ENCODE measurements at regions not wholly inside any gene's neighbourhood (a gene's known extent, or its start where the extent isn't known, plus 50 kb on each side); places are given as distances from the start of the nearest gene placed in this dataset.

DNA sequence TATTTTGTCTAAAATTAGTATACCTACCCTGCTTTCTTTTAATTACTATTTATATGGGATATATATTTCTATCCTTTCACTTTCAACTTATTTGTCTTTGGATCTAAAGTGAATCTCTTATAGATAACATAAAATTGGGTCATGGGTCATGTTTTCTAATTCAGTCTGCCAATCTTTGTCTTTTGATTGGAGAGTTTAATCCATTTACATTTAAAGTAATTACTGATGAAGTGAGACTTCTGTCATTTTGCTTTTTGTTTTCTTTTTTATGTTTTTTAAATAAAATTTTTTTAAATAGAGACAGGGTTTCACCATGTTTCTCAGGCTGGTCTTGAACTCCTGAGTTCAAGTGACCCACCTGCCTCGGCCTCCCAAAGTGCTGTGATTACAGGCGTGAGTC, 50.5 kb upstream of the PRDM1 start:
- DNase-seq (ENCODE audit: low read depth in 2 of 3, low spot score in 1 of 3), result no peak

DNA sequence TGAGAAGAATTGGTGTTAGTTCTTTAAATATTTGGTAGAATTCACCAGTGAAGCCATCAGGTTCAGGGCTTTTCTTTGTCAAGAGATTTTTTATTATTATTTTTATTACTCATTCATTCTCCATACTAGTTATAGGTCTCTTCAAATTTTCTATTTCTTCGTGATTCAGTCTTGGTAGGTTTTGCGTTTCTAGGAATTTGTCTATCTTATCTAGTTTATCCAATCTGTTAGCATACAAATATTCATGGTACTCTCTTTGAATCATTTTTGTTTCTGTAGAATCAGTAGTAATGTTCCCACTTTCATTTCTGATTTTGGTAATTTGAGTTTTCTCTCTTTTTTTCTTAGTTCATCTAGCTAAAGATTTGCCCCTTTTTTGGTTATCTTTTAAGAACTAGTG, 52.3 kb upstream of the PRDM1 start:
- DNase-seq (ENCODE audit: low read depth in 2 of 3, low spot score in 1 of 3), result no peak

DNA sequence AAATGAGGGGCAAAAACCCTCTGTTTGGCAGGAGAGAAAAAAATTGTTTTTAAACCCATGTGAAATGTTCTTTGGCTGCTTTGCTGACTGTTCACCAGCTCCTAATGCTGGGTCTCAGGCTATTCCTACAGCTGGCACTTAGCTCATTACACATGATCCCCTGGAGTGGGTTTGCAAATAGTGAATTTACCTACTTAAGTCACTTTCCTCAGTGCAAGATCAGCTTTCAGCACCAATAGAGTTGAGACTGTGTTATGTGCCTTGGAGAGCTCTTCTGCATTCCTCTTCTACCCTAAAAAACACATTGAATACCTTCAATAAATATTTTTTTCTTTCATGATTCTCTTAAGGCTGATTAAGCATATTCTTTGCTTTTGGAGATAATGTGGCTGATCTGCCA, 58.4 kb upstream of the PRDM1 start:
- DNase-seq (ENCODE audit: low read depth in 2 of 3, low spot score in 1 of 3), result no peak

DNA sequence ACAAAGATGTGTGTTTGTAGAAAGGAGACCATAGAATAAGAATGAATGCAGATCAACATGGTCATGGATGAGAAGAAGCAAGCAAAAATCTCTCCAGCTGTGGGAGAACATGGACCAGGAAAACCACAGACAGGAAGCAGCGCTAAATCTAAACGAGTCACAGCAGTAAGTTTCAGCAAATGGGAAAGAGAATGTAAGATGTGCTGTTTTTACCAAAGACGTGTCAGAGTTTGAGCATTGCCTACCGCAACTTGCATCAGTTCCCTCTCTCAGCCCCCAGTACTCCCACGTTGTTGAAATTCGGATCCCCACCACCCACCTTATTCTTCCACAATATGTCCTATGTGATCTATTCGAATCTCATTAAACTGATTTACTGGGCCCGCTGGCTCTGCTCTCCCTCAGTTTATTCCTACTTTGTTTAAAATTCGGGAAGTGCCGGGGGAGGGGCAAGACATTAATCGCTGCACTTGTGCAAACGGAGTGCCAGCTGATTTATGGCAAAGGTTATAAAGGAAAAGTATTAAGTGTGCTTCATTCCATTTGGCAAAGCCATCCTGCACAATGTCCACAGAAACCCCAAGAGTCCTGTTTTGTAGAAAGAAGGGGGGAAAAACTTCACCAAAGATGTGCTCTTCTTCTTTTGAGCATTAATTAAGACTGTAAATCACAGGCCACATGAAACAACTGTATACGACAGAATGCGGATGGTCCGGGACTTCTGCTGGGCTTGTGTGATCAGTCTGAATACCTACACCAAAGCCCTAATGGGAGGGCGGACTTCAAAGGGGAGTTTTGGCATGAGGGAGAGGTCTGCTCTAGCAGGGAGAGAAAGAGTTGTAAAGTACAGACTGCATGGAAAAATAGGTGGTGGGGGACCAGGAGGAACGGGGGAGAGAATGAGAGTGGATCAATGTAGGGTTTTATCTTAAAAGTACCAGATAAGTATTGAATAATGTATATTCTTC, 59.1 kb upstream of the PRDM1 start:
- DNase-seq (ENCODE audit: low read depth in 2 of 3, low spot score in 1 of 3), result no peak

DNA sequence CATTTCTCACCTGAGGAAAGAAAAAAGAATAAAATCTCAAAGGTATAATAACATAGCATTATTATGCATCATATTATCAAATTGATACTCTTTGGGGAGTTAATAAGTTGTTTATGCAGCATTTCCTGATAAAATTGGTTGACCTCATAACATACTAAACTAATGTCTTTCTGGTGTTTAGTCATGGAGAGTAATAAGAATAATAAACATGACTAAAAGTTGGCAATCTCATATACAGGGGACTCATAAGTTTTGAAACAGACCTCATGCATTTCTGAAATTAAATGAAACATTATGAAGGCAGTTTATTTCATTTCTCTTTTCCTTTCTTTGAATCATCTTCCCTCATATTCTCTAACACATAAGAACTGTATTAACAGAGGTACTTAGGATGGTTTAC, 60.5 kb upstream of the PRDM1 start:
- no peak for DNase-seq (ENCODE audit: low read depth in 2 of 3, low spot score in 1 of 3)

DNA sequence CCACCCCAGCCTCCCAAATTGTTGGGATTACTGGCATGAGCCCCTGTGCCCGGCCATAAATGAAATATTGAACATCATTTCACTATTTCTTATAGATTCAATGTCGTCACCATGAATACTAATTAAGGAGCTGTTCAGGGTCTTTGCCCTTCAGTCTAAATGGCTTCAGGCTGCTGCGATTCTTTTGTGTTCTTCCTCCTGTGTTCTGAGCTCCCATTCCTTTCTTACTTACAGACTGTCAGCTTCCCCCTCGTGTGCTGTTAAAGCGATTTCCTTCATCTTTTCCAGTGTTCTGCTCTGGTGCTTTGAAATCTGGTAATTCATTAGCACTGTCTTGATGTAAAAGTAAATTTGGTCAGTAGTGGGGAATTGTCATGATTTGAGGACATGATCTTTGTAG, 63.3 kb upstream of the PRDM1 start:
- no peak for DNase-seq (ENCODE audit: low read depth in 2 of 3, low spot score in 1 of 3)

DNA sequence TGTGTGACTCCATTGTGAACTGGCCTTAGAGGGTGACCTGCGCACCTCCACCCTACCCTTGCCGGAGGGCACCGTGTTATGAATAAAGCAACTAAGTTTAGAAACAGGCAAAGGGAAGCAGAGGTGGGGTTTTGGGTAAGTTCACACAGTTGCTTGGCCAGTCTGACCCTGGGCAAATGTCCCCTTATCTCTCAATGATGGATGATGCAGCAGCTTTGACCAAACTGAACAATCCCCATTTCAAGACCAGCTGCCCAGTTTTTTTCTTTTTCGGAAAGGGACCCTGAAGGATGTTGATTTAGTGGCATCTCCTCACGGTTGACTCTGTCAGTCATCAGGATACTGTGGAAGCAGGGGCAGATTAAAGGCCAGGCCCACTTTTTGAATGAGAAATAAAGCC, 68.7 kb upstream of the PRDM1 start:
- DNase-seq (ENCODE audit: low read depth in 2 of 3, low spot score in 1 of 3), result no peak

DNA sequence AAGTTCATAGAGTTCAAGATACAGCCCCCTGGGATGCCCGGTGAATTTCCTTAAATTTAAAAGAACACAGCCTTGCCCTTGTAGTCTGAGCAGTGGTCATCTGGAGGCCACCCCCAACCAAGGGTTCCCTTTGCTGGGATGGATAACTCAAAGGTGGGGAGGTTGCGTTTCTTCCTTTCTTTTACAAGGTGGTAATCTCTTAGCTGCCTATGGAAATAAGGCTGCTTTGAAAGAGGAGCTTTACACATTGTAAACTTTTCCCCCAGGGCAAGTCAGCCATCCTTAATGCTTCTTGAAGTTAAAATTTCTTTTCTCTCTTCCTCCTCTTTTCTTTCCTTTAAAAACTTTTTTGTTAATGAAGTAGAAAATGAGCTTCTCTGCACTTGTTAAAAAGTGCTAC, 71.2 kb upstream of the PRDM1 start:
- DNase-seq (ENCODE audit: low read depth in 2 of 3, low spot score in 1 of 3), result no peak

DNA sequence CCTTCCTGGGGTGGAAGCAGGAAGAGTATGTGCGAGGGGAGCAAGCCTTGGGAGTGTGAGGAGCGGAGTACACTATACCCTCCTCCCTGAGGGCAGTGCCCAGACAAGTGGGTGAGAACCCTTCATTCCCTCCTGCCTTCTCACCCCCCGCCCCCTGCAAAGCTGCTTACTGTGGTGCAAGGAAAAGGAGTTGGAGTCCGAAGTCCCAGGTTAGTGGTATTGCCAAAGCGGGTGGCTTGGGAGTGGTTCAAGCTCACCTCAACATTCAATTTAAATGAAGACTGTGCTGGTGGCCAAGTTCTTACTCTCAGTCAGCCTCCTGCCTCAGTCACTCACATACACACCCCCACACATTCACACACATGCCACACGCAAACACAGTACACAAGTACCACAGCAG, 74.7 kb upstream of the PRDM1 start:
- no peak for DNase-seq (ENCODE audit: low read depth in 2 of 3, low spot score in 1 of 3)

DNA sequence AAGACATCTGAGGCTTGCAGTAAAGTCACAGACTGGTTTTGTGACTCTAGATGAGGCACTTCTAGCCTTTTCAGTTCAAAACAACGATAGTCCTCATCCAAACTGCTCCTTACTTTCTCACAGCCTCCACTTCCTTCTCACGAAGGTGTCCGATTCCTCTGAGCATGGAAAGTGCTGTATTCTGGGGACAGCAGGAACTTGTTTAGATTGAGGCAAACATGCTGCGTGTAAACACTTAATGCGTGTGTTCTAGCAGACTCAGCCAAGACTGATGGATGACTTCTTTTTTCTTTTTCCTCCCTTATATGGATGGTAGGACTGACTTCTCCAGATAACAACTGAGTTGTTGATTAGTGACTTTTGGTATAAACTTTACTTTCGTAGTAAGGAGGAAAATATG, 80.2 kb upstream of the PRDM1 start:
- no peak for DNase-seq (ENCODE audit: low read depth in 2 of 3, low spot score in 1 of 3)

DNA sequence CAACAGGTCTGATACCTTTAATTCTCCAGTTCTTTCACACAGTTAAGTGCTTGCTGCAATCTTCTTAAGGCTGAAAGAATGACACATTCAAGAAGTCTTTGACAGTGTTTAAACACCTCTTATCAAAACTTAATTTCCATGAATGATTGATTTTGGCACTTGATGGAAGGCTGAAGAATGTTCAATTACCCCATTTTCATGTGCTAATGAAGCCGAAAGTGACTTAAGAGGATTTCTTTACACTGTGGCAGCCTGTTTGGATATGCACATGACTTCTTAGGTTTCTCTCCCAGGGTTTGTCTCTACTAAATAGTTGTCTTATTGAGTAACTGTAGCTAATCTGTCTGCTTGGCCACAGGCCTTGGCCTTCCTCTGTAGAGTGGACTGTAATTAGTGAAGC, 81.1 kb upstream of the PRDM1 start:
- no peak for DNase-seq (ENCODE audit: low read depth in 2 of 3, low spot score in 1 of 3)

DNA sequence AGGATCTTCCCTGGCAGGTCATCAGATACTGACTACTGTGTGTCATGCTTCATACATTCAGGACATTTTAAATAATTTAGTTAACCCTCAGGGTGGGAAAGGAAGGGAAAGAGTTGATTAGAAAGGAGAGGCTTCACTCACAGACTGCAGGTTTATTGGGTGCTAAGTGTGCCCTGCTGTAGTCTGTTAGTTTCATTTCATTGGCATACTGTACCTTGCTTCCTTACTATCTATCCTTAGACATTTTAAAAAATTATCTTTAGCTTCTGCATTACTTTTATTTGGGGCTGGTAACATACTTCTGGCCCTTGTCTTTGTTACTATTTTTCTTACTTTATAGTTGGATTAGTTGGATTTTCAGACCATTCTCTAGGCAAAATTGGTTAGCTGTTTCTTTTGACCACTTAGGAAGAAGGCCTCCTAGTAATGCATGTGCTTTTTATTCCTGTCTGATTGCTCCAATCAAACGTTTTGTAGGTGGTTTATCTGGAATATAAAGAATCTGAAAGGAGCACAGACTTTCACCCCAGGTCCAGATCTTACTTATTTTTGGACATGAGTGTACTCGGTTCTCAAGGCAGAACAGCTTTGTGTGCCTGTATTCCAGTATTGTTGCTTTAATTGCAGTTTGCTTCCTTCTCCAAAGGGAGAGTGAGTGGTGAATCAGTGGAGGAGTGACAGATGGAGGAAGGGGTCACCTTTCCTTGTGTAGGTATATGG, 82.7 kb upstream of the PRDM1 start:
- DNase-seq (ENCODE audit: low read depth in 2 of 3, low spot score in 1 of 3), result no peak

DNA sequence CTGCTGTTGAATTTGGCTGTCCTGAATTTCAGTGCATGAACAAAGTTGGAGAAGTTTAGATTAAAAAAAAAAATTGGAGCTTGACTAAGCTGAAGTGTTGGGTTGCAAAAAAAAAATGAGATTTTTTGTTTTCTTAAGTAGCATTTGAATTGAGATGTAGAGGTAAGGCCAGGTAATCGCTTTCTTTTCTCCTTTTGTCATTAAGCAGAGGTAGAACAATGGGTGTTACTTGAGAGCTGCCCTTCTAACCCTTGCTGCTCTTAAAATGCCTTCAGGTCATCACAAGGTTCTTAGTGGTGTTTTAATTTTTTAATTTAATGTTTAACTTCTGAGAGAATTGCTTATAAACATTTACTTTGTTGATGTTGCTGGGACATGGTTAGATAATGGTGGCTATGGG, 84.1 kb upstream of the PRDM1 start:
- no peak for DNase-seq (ENCODE audit: low read depth in 2 of 3, low spot score in 1 of 3)

DNA sequence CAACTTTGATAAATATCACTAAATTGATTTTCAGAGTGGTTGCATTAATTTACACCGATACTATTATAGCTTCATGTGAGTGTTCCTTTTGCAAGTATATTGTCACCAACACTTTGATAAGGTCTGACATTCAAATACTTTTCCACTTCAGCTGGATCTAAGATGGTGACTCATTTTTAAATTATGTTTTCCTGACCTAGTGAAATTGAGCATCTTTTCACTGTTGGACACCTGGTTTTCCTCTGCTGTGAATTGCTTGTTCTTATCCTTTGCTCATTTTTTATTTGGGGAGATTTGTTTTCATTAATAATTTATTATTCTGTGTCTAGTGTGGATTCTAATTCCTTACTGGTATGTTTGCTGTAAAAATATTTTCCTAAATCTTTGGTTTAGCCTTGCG, 85.2 kb upstream of the PRDM1 start:
- no peak for DNase-seq (ENCODE audit: low read depth in 2 of 3, low spot score in 1 of 3)

DNA sequence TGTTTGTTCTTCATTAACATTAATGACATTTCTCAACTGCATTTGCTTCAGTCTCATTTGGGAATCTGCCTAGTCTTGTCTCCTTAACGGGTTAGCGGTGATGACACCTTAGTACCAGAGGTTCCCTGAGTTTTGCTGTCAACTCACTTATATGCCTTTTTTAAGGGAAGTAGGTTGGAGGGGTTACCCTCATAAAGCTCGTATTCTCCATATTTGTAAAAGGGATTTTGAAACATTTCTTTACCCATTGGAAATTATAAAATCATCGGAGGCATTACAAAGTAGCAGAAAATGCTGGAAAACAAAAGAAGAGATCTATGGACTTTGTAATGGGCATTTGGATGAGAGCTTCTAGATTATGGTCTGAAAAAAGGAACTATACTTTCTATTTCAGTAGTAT, 88.7 kb upstream of the PRDM1 start:
- no peak for DNase-seq (ENCODE audit: low read depth in 2 of 3, low spot score in 1 of 3)

DNA sequence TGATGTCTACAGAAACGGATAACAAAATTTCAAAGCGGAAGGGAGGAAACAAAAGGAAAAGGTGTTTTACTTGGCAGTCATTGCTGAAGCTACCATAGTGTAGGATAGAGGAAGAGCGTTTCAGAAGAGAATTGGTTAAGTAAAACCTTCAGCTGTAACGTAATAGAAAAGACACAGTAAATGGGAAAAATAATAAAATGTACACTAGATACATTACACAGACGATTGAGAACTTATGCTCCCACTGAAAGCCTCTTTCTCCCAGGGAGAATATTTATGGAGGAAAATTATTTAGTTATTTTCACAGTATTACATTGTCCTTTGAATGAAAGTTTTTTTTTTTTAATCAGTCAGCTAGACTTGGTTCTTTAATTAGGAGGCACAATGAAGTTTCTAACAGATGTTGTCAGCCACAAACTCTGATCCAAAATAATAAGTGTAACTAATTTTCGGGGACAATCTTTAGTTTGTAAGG, 90.7 kb upstream of the PRDM1 start:
- no peak for DNase-seq (ENCODE audit: low read depth in 2 of 3, low spot score in 1 of 3)

DNA sequence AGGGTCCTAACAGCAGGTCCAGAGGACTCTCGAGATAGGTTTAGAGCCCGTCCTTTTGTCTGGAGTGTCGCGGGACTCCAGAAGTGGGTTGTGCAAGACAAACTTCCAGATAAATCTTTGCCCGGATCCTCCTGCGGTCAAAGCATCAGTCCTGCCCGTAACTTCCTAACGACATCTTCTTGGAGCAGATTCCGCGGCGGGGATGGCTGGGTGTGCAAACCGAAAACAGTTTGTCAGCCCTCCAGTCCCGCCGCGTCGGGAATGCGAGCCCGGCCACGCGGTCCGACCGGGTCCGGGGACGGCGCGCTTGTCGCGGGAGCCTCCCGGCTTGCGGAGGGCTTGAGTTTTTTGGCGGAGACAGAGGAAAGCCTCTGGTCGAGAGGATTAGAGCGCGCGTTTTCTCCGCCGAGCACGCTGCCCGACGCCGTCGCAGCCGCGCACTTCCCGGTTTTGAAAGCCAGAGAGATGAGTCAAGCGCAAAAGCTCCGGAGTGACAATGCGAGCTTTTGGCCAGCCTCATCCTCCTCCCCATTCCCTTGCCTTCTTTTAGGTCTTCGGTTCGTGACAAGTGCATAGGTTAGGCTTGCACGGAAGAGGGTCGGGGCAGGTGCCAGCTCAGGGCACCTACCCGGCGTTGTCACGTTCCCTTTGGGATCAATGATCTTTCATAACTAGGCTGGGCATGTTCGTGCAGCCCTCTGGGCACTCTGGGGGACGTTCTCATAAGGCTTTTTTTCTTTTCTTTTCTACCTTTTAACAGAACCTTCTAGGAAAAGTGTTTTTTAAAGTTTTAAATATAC, 91.3 kb upstream of the PRDM1 start:
- peak; percentile 34 to 52 (median 37) for DNase-seq (ENCODE audit: low read depth in 2 of 3, low spot score in 1 of 3)

DNA sequence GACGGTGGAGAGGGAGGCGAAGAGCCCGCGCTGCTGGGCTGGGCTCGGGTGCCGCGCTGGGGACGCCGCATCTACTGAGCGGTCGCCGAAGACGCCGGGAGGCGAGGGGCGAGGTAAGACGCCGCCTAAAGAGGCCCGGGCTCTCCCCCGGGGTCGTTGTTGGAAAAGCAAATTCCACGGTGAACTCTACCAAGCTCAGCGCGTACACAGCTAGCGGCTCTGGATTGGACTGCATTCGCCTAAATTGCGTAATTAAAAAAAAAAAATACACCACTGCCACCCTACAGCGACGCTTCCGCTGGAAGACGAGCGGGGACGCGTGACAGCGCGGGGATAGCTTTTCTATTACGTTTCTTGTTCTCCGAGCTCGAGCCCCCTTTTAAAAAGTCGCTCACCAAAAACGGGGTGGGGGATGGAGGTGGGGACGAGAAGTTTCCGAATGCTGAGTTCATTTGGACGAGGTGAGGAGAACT, 92.0 kb upstream of the PRDM1 start:
- DNase-seq (ENCODE audit: low read depth in 2 of 3, low spot score in 1 of 3), result no peak

DNA sequence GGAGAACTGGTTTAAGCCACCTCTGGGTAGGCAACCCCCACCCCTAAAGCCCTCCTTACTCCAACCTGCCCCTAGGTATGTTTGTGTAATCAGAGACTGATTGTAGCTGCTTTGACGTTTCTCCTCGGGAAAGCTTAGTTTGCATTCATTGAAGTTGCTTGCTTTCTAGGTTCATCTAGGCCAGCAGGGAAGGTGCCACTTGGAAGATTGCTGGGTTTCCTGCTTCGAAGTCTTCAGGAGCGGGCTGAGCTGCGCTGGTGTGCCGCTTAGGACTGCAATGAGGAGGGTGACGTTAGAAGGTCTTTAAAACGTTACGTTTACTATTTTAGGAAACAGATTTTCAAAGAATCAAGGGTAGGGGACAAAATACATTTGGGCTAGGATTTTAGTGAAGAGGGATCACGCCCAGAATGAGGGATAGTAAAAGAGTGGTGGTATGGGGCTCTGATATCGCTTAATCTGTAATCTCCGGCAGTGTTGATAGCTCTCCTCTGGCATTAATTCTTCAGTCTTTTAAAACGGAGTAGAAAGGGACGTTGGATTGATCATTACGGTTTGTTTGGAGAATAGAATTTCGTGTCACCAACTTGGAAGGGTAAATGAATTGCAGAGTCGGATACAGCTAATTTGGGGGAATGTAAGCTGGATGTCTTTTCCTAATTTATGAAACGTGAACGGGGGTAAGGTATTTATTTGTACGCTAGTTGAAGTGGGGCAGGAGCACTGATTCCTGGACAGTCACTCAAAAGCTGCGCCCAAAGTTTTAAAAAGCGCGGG, 92.6 kb upstream of the PRDM1 start:
- DNase-seq (ENCODE audit: low read depth in 2 of 3, low spot score in 1 of 3), result no peak

DNA sequence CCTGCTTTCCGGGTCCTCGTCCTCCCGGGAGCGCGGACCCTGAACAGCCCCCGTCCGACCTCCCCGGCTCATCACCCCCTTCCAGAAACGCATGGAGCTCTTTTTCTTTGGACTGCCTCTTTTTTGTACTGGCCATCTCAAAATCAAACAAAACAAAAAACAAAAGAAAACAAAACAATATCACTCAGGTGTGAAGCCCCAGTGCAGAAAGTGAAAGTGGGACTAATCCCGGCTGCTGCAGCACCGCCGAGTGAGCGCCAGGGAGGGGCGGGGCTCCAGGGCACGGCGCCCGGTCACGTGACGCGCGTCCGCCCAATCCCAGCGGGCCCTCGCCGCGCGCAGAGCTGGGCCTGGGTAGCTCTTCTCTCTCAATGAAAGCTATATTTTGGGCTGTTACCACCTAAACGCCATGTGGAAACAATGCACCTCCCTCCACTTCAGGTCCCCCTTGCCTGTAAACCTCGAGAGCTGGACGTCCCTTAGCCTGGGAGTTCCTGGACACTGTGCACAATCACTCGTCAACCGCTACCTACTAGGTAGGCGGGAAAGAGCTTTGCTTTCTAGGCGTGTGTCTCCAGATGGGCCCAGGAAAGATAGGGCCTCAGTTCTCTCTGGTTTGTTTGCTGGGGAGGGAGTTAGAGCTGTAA, 93.7 kb upstream of the PRDM1 start:
- peak; percentile 73 to 78 (median 76) for DNase-seq (ENCODE audit: low read depth in 2 of 3, low spot score in 1 of 3)

Measured in stimulated activated CD4-positive, alpha-beta T cell treated with anti-CD3 and anti-CD28 coated beads, Interleukin-12 subunit alpha, Interleukin-12 subunit beta, amount 100 ng/mL, for 48 hours (primary cell).